ENCODE measurements at regions not wholly inside any gene's neighbourhood (a gene's known extent, or its start where the extent isn't known, plus 50 kb on each side); places are given as distances from the start of the nearest gene placed in this dataset.

DNA sequence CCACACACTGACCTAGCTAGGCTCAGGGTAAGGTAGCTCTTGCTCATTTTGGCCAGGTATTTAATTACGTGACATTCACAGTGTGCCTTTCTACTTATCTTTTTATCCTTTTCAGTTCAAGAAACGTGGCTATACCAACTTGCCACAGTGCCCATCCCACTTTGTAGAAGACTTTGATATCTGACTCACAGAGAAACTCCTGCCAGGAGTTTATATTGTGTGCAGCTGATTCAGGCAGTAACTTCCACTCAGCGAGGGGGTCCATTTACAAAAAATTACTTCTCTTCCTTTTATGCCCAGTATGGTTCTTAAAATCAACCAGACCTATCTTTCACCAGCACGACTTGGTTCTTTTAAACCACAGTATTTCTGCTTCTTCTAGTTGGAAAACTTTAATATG is 75.6 kb downstream of the PRL start:
- TF ChIP-seq EZH2 (IDR thresholded peaks at IDR 0.05; ENCODE audit: low read length): no peak
- TF ChIP-seq, protein P1, sequence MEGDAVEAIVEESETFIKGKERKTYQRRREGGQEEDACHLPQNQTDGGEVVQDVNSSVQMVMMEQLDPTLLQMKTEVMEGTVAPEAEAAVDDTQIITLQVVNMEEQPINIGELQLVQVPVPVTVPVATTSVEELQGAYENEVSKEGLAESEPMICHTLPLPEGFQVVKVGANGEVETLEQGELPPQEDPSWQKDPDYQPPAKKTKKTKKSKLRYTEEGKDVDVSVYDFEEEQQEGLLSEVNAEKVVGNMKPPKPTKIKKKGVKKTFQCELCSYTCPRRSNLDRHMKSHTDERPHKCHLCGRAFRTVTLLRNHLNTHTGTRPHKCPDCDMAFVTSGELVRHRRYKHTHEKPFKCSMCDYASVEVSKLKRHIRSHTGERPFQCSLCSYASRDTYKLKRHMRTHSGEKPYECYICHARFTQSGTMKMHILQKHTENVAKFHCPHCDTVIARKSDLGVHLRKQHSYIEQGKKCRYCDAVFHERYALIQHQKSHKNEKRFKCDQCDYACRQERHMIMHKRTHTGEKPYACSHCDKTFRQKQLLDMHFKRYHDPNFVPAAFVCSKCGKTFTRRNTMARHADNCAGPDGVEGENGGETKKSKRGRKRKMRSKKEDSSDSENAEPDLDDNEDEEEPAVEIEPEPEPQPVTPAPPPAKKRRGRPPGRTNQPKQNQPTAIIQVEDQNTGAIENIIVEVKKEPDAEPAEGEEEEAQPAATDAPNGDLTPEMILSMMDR (optimal IDR thresholded peaks at IDR 0.05 in 1 of 3, IDR thresholded peaks at IDR 0.05 in 1 of 3, conservative IDR thresholded peaks at IDR 0.05 in 1 of 3; ENCODE audit: extremely low read depth in 1 of 3, insufficient read depth in 2 of 3, low read length in 3 of 3): no peak
- Histone ChIP-seq H4K20me1 (ENCODE audit: control insufficient read depth, extremely low read depth, insufficient read depth, low read length) (no peaks in the 10 kb centered on the region), H2AFZ (ENCODE audit: control insufficient read depth, low read length) (peak overlapping the region; percentile 32), H3K27me3 (ENCODE audit: control insufficient read depth, extremely low read depth, insufficient read depth, low read length) (no peaks in the 10 kb centered on the region), H3K4me3 (ENCODE audit: control insufficient read depth in 2 of 3, extremely low read depth in 1 of 3, insufficient read depth in 2 of 3, low read depth in 1 of 3, low read length in 3 of 3) (peak overlapping the region in 2 of 3 experiments; percentile 15 to 53), H3K27ac (ENCODE audit: control insufficient read depth, insufficient read depth, low read length) (peak overlapping the region; percentile 72), H3K9ac (ENCODE audit: control insufficient read depth, extremely low read depth, insufficient read depth, low read length) (peak overlapping the region; percentile 57), H3K9me3 (ENCODE audit: control insufficient read depth, low read depth, low read length) (no peaks in the 10 kb centered on the region), H3K4me2 (ENCODE audit: control insufficient read depth, extremely low read depth, insufficient read depth, low read depth, low read length) (peak overlapping the region; percentile 84), H3K4me1 (ENCODE audit: control insufficient read depth, extremely low read depth, insufficient read depth, low read length) (peaks cover 18% of the 10 kb centered on the region), H3K9me1 (ENCODE audit: control insufficient read depth, extremely low read depth, insufficient read depth, low read length) (no peaks in the 10 kb centered on the region), H3K36me3 (ENCODE audit: control insufficient read depth in 2 of 2, extremely low read depth in 1 of 2, insufficient read depth in 2 of 2, low read length in 2 of 2) (no peaks in the 10 kb centered on the region), H3K79me2 (ENCODE audit: control insufficient read depth, insufficient read depth, low read length) (no peaks in the 10 kb centered on the region)
- DNase-seq (ENCODE audit: low read depth, low spot score) (no peak), FAIRE-seq (peak; percentile 83)
- dilution Hi-C loops (cut with MboI; ENCODE audit: extremely low pct_ligation_motif_present, low sequenced_read_pairs): no loop called here

DNA sequence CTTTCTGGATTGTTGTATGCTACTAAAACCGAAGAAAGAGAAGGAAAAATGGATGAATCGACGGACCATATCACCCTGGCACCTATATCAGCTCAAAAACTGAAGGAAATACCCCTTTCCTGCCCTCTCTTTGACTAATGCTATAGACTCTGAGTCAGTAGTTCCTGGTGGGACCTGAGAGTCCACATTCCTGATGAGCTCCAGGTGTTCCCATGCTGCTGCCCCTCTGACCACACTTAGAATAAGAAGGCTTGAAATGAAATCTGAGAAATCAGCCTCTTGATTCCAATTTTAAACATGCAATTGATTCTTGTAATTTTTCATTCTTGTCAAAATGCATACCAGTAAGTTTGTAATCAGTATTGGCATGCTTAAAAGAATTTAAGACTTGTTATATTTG is 75.2 kb downstream of the PRL start:
- peak overlapping the region; percentile 72 for H3K27ac ChIP-seq (ENCODE audit: control insufficient read depth, insufficient read depth, low read length)
- H3K9me1 ChIP-seq (ENCODE audit: control insufficient read depth, extremely low read depth, insufficient read depth, low read length): no peaks in the 10 kb centered on the region
- H4K20me1 ChIP-seq (ENCODE audit: control insufficient read depth, extremely low read depth, insufficient read depth, low read length): no peaks in the 10 kb centered on the region
- peak overlapping the region; percentile 32 for H2AFZ ChIP-seq (ENCODE audit: control insufficient read depth, low read length)
- dilution Hi-C loops (cut with MboI; ENCODE audit: extremely low pct_ligation_motif_present, low sequenced_read_pairs): no loop called here
- H3K4me3 ChIP-seq (ENCODE audit: control insufficient read depth in 2 of 3, extremely low read depth in 1 of 3, insufficient read depth in 2 of 3, low read depth in 1 of 3, low read length in 3 of 3): peak overlapping the region in 2 of 3 experiments; percentile 15 to 53
- TF ChIP-seq, protein P1 (optimal IDR thresholded peaks at IDR 0.05 in 1 of 3, IDR thresholded peaks at IDR 0.05 in 1 of 3, conservative IDR thresholded peaks at IDR 0.05 in 1 of 3; ENCODE audit: extremely low read depth in 1 of 3, insufficient read depth in 2 of 3, low read length in 3 of 3): no peak
- no peak for TF ChIP-seq EZH2 (IDR thresholded peaks at IDR 0.05; ENCODE audit: low read length)
- peak overlapping the region; percentile 57 for H3K9ac ChIP-seq (ENCODE audit: control insufficient read depth, extremely low read depth, insufficient read depth, low read length)
- H3K36me3 ChIP-seq (ENCODE audit: control insufficient read depth in 2 of 2, extremely low read depth in 1 of 2, insufficient read depth in 2 of 2, low read length in 2 of 2): no peaks in the 10 kb centered on the region
- FAIRE-seq (peak; percentile 85), DNase-seq (ENCODE audit: low read depth, low spot score) (no peak)
- no peaks in the 10 kb centered on the region for H3K9me3 ChIP-seq (ENCODE audit: control insufficient read depth, low read depth, low read length)
- peaks cover 18% of the 10 kb centered on the region for H3K4me1 ChIP-seq (ENCODE audit: control insufficient read depth, extremely low read depth, insufficient read depth, low read length)
- no peaks in the 10 kb centered on the region for H3K79me2 ChIP-seq (ENCODE audit: control insufficient read depth, insufficient read depth, low read length)
- H3K4me2 ChIP-seq (ENCODE audit: control insufficient read depth, extremely low read depth, insufficient read depth, low read depth, low read length): peak overlapping the region; percentile 84
- H3K27me3 ChIP-seq (ENCODE audit: control insufficient read depth, extremely low read depth, insufficient read depth, low read length): no peaks in the 10 kb centered on the region

Measured in keratinocyte (primary cell).